ENCODE measurements at regions not wholly inside any gene's neighbourhood (a gene's known extent, or its start where the extent isn't known, plus 50 kb on each side); places are given as distances from the start of the nearest gene placed in this dataset.

GRCh38 chr5:14090755-14091154 is 52.4 kb upstream of the TRIO start:
- Histone ChIP-seq H3K4me3 (ENCODE audit: low read length) (no peak overlapping the region), H3K27me3 (ENCODE audit: control insufficient read depth, insufficient read depth, low read length) (no peaks in the 10 kb centered on the region), H3K4me1 (ENCODE audit: control insufficient read depth, insufficient read depth, low read length) (no peaks in the 10 kb centered on the region), H3K27ac (ENCODE audit: low read depth, low read length) (no peak overlapping the region), H3K36me3 (ENCODE audit: control insufficient read depth, insufficient read depth, low read length) (no peaks in the 10 kb centered on the region), H3K9ac (ENCODE audit: low read length) (no peak overlapping the region)

- Histone ChIP-seq H3K27ac (ENCODE audit: low read depth, low read length) (no peak overlapping the region), H3K27me3 (ENCODE audit: control insufficient read depth, insufficient read depth, low read length) (no peaks in the 10 kb centered on the region), H3K4me3 (ENCODE audit: low read length) (no peak overlapping the region), H3K36me3 (ENCODE audit: control insufficient read depth, insufficient read depth, low read length) (no peaks in the 10 kb centered on the region), H3K9ac (ENCODE audit: low read length) (no peak overlapping the region), H3K4me1 (ENCODE audit: control insufficient read depth, insufficient read depth, low read length) (no peaks in the 10 kb centered on the region)
Observed at GRCh38 chr5:14090290-14090689, 52.9 kb upstream of the TRIO start.

- no peak overlapping the region for H3K4me3 ChIP-seq (ENCODE audit: low read length)
- H3K27ac ChIP-seq (ENCODE audit: low read depth, low read length), result no peak overlapping the region
- H3K9ac ChIP-seq (ENCODE audit: low read length), result no peak overlapping the region
- no peaks in the 10 kb centered on the region for H3K36me3 ChIP-seq (ENCODE audit: control insufficient read depth, insufficient read depth, low read length)
- no peaks in the 10 kb centered on the region for H3K4me1 ChIP-seq (ENCODE audit: control insufficient read depth, insufficient read depth, low read length)
- no peaks in the 10 kb centered on the region for H3K27me3 ChIP-seq (ENCODE audit: control insufficient read depth, insufficient read depth, low read length)
Observed at GRCh38 chr5:14089198-14089597, 53.9 kb upstream of the TRIO start.

GRCh38 chr5:14086261-14086660 is 56.9 kb upstream of the TRIO start:
- Histone ChIP-seq H3K4me3 (ENCODE audit: low read length) (no peak overlapping the region), H3K27ac (ENCODE audit: low read depth, low read length) (no peak overlapping the region), H3K4me1 (ENCODE audit: control insufficient read depth, insufficient read depth, low read length) (no peaks in the 10 kb centered on the region), H3K36me3 (ENCODE audit: control insufficient read depth, insufficient read depth, low read length) (no peaks in the 10 kb centered on the region), H3K27me3 (ENCODE audit: control insufficient read depth, insufficient read depth, low read length) (no peaks in the 10 kb centered on the region), H3K9ac (ENCODE audit: low read length) (no peak overlapping the region)

DNA sequence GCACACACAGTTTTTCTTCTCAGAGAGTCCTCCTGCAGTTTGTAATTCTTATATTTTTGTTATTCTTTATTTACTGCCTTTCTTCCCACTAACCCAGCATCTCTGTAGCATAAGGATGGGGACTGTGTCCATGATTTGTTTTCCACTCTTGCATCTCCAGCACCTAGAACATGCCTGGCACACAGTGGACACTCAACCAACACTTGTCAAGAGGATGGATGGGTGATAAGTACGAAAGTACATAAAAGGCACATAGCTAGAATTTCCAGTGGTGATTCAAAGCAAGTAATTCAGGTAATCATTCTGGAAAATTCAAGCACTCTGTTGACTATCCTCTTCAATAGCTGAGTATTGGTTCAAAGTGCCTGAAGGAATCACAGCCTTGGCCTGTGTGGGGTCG is 60.2 kb upstream of the TRIO start:
- H3K27me3 ChIP-seq (ENCODE audit: control insufficient read depth, insufficient read depth, low read length), result no peaks in the 10 kb centered on the region
- no peaks in the 10 kb centered on the region for H3K36me3 ChIP-seq (ENCODE audit: control insufficient read depth, insufficient read depth, low read length)
- no peak overlapping the region for H3K9ac ChIP-seq (ENCODE audit: low read length)
- H3K4me3 ChIP-seq (ENCODE audit: low read length), result no peak overlapping the region
- no peaks in the 10 kb centered on the region for H3K4me1 ChIP-seq (ENCODE audit: control insufficient read depth, insufficient read depth, low read length)
- no peak overlapping the region for H3K27ac ChIP-seq (ENCODE audit: low read depth, low read length)

DNA sequence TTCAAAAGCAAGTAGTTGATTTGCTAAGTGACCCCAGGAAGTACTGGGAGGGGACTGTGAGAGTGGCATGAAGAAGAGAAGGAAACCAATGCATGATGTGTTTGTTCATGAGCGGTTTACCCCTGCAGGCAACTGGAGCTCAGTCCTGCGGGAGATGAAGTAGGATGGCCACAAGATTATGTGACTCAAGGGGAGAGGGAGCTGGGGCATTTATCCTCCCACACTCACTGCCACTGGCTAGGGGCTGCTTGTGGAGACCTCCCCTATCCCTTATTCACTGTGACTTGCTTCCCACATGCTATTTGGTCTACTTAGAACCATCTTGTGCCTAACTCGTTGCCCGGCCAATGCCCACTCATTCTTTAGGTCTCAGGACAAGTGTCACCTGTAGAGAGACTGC is 60.6 kb upstream of the TRIO start:
- no peak overlapping the region for H3K4me3 ChIP-seq (ENCODE audit: low read length)
- H3K4me1 ChIP-seq (ENCODE audit: control insufficient read depth, insufficient read depth, low read length), result no peaks in the 10 kb centered on the region
- H3K9ac ChIP-seq (ENCODE audit: low read length), result no peak overlapping the region
- H3K27me3 ChIP-seq (ENCODE audit: control insufficient read depth, insufficient read depth, low read length), result no peaks in the 10 kb centered on the region
- no peak overlapping the region for H3K27ac ChIP-seq (ENCODE audit: low read depth, low read length)
- H3K36me3 ChIP-seq (ENCODE audit: control insufficient read depth, insufficient read depth, low read length), result no peaks in the 10 kb centered on the region

DNA sequence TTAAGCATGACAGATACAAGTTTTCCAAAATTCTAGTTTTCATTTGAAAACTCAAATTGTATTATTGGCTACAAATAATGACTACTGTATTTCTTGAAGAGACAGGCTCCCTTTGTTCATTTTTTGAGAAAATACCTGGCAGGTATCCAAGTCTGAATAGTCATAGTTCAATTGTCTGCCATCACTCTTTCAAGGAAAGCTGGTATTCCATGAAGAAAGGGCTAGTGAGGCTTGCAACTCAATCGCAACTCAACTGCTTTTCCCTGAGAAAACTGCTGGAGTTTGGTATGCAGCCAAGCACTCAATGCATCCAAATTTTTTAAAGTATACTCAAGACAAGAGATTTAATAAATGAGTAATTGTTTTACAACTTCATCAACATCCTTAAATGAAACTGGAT is 61.4 kb upstream of the TRIO start:
- H3K36me3 ChIP-seq (ENCODE audit: control insufficient read depth, insufficient read depth, low read length), result no peaks in the 10 kb centered on the region

GRCh38 chr5:14078716-14079115 is 64.4 kb upstream of the TRIO start:
- no peaks in the 10 kb centered on the region for H3K36me3 ChIP-seq (ENCODE audit: control insufficient read depth, insufficient read depth, low read length)
- H3K4me3 ChIP-seq (ENCODE audit: low read length), result no peak overlapping the region
- no peak overlapping the region for H3K27ac ChIP-seq (ENCODE audit: low read depth, low read length)
- H3K27me3 ChIP-seq (ENCODE audit: control insufficient read depth, insufficient read depth, low read length), result no peaks in the 10 kb centered on the region
- no peaks in the 10 kb centered on the region for H3K4me1 ChIP-seq (ENCODE audit: control insufficient read depth, insufficient read depth, low read length)
- no peak overlapping the region for H3K9ac ChIP-seq (ENCODE audit: low read length)

More for the DNA sequence above, 61.4 kb upstream of the TRIO start:
- H3K4me3 ChIP-seq (ENCODE audit: low read length), result no peak overlapping the region
- H3K9ac ChIP-seq (ENCODE audit: low read length), result no peak overlapping the region
- H3K27ac ChIP-seq (ENCODE audit: low read depth, low read length), result no peak overlapping the region
- H3K27me3 ChIP-seq (ENCODE audit: control insufficient read depth, insufficient read depth, low read length), result no peaks in the 10 kb centered on the region
- H3K4me1 ChIP-seq (ENCODE audit: control insufficient read depth, insufficient read depth, low read length), result no peaks in the 10 kb centered on the region

- no peaks in the 10 kb centered on the region for H3K36me3 ChIP-seq (ENCODE audit: control insufficient read depth, insufficient read depth, low read length)
- no peak overlapping the region for H3K9ac ChIP-seq (ENCODE audit: low read length)
- H3K4me3 ChIP-seq (ENCODE audit: low read length), result no peak overlapping the region
- H3K4me1 ChIP-seq (ENCODE audit: control insufficient read depth, insufficient read depth, low read length), result no peaks in the 10 kb centered on the region
- H3K27ac ChIP-seq (ENCODE audit: low read depth, low read length), result no peak overlapping the region
- H3K27me3 ChIP-seq (ENCODE audit: control insufficient read depth, insufficient read depth, low read length), result no peaks in the 10 kb centered on the region
Observed at GRCh38 chr5:14077501-14077900, 65.6 kb upstream of the TRIO start.

- no peaks in the 10 kb centered on the region for H3K27me3 ChIP-seq (ENCODE audit: control insufficient read depth, insufficient read depth, low read length)
- no peak overlapping the region for H3K27ac ChIP-seq (ENCODE audit: low read depth, low read length)
- H3K36me3 ChIP-seq (ENCODE audit: control insufficient read depth, insufficient read depth, low read length), result no peaks in the 10 kb centered on the region
- no peaks in the 10 kb centered on the region for H3K4me1 ChIP-seq (ENCODE audit: control insufficient read depth, insufficient read depth, low read length)
- H3K9ac ChIP-seq (ENCODE audit: low read length), result no peak overlapping the region
- no peak overlapping the region for H3K4me3 ChIP-seq (ENCODE audit: low read length)
Observed at GRCh38 chr5:14076561-14076960, 66.6 kb upstream of the TRIO start.

DNA sequence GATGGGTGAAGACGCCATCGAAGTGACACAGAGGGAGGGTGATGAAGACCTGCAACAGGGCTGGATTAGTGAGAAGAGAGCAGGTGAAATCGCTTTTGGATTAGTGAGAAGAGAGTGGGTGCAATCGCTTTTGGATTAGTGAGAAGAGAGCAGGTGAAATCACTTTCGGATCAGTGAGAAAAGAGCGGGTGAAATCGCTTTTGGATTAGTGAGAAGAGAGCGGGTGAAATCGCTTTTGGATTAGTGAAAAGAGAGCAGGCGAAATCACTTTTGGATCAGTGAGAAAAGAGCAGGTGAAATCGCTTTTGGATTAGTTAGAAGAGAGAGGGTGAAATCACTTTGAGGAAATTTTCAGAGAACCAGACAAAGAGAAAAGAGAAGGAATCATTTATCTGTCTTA is 67.2 kb upstream of the TRIO start:
- H3K4me3 ChIP-seq (ENCODE audit: low read length), result no peak overlapping the region
- H3K27ac ChIP-seq (ENCODE audit: low read depth, low read length), result no peak overlapping the region
- H3K9ac ChIP-seq (ENCODE audit: low read length), result no peak overlapping the region
- no peaks in the 10 kb centered on the region for H3K36me3 ChIP-seq (ENCODE audit: control insufficient read depth, insufficient read depth, low read length)
- H3K27me3 ChIP-seq (ENCODE audit: control insufficient read depth, insufficient read depth, low read length), result no peaks in the 10 kb centered on the region
- H3K4me1 ChIP-seq (ENCODE audit: control insufficient read depth, insufficient read depth, low read length), result no peaks in the 10 kb centered on the region

DNA sequence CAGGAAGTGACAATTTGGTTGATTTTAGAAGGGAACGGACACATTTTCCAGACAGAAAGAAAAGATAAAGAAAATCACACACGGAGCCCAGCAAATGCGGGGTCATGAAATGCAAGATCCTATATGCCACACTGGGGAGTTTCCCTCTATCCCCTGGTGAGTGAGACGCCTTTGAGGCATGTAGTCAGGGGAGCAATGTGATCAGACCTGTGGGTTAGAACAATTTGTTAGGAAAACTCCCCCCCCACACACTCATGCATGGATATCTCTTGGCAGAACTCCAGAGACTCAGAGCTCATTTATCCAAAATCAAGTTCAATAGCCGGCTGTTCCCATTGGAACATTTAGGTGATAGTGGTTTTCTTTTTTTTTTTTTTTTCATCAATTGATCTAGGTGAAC is 71.7 kb upstream of the TRIO start:
- H3K36me3 ChIP-seq (ENCODE audit: control insufficient read depth, insufficient read depth, low read length), result no peaks in the 10 kb centered on the region
- no peak overlapping the region for H3K27ac ChIP-seq (ENCODE audit: low read depth, low read length)
- no peak overlapping the region for H3K9ac ChIP-seq (ENCODE audit: low read length)
- H3K4me3 ChIP-seq (ENCODE audit: low read length), result no peak overlapping the region
- no peaks in the 10 kb centered on the region for H3K27me3 ChIP-seq (ENCODE audit: control insufficient read depth, insufficient read depth, low read length)
- no peaks in the 10 kb centered on the region for H3K4me1 ChIP-seq (ENCODE audit: control insufficient read depth, insufficient read depth, low read length)

DNA sequence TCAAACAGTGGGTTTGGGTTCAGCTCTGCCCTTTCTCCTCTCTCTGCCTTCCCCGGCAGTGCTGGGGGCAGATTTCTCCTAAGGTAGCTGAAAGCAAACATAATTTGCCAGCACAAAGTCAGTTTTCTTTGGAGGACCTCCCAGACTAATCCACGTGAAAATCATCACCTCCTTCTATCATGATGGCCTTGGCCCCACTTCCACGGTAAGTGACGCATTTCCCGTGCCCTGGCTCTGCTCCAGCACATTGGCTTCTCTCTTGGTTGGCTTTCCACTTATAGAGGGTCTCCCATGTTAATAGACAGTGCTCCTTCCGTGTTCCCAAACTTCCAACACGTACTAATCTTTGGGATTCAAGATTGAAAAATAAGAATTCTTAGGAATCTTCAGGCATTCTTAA is 74.1 kb upstream of the TRIO start:
- Histone ChIP-seq H3K27me3 (ENCODE audit: control insufficient read depth, insufficient read depth, low read length) (no peaks in the 10 kb centered on the region), H3K27ac (ENCODE audit: low read depth, low read length) (no peak overlapping the region), H3K9ac (ENCODE audit: low read length) (no peak overlapping the region), H3K4me3 (ENCODE audit: low read length) (no peak overlapping the region), H3K4me1 (ENCODE audit: control insufficient read depth, insufficient read depth, low read length) (no peaks in the 10 kb centered on the region), H3K36me3 (ENCODE audit: control insufficient read depth, insufficient read depth, low read length) (no peaks in the 10 kb centered on the region)

DNA sequence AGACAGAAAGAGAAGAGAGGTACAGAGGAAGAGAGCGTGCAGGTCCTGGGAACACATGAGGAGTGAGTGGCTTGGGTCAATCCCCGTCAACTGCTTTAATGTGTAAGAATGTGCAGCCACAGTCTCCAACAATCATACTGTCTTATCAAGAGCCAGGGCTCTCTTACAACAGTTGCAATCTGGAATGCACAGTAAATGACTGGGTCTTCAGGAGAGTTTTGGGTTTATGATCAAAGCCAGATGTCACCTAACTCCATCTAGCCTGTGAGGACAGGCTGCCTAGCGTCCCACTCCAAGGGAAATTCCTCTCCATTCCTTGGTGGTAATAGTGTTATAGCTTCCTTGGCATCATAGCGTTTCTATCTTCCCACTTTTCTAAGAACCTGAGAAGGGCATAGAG is 75.0 kb upstream of the TRIO start:
- no peaks in the 10 kb centered on the region for H3K27me3 ChIP-seq (ENCODE audit: control insufficient read depth, insufficient read depth, low read length)
- no peak overlapping the region for H3K9ac ChIP-seq (ENCODE audit: low read length)
- no peak overlapping the region for H3K27ac ChIP-seq (ENCODE audit: low read depth, low read length)
- no peaks in the 10 kb centered on the region for H3K36me3 ChIP-seq (ENCODE audit: control insufficient read depth, insufficient read depth, low read length)
- H3K4me1 ChIP-seq (ENCODE audit: control insufficient read depth, insufficient read depth, low read length), result no peaks in the 10 kb centered on the region
- no peak overlapping the region for H3K4me3 ChIP-seq (ENCODE audit: low read length)
